Liver (tissue), 3 donors: ENCODE measurements at regions not wholly inside any gene's neighbourhood (a gene's known extent, or its start where the extent isn't known, plus 50 kb on each side); places are given as distances from the start of the nearest gene placed in this dataset.

ENCODE experiments used
- ATF3 ChIP-seq: IDR thresholded peaks from 2 replicates; pipeline ENCODE4 v1.6.1; 2016; ENCODE audit warnings: antibody characterized with exemption
- CTCF ChIP-seq: fragments of 150-350 bp; IDR thresholded peaks from 2 replicates; pipeline ENCODE4 v1.5.1; 2017; ENCODE audit warnings: improper control_type of control experiment, low read depth, low read length; ENCODE audit not compliant: missing input control
- HNF4A ChIP-seq, 2 donors: conservative IDR thresholded peaks; 2 replicates each; pipeline ENCODE4 v1.6.1; 2016; ENCODE audit warnings: antibody characterized with exemption in 2 of 2, mild to moderate bottlenecking in 2 of 2
- JUND ChIP-seq, 2 donors: IDR thresholded peaks; 2 replicates each; pipeline ENCODE4 v1.6.1; 2016; ENCODE audit warnings: antibody characterized with exemption in 2 of 2
- MAX ChIP-seq: IDR thresholded peaks from 2 replicates; pipeline ENCODE4 v1.6.1; 2016; ENCODE audit warnings: antibody characterized with exemption
- RXRA ChIP-seq, 2 donors: IDR thresholded peaks; 2 replicates each; pipeline ENCODE4 v1.6.1; 2017 to 2018; ENCODE audit warnings: antibody characterized with exemption in 2 of 2, mild to moderate bottlenecking in 1 of 2
- TAF1 ChIP-seq: conservative IDR thresholded peaks from 2 replicates; pipeline ENCODE4 v1.6.1; 2016; ENCODE audit warnings: antibody characterized with exemption, mild to moderate bottlenecking
- donor health status: healthy.
- donor health status: healthy.

GRCh38 chr4:53705151-53705764, 114.0 kb upstream of the LNX1 start:
- TF ChIP-seq ATF3 (no peak), CTCF (no peak), JUND (IDR thresholded peaks at IDR 0.05) (no peak), MAX (no peak), RXRA (IDR thresholded peaks at IDR 0.05) (no peak), HNF4A (conservative IDR thresholded peaks at IDR 0.05) (no peak), TAF1 (no peak)
